22Rv1 (cell line): ENCODE measurements at regions not wholly inside any gene's neighbourhood (a gene's known extent, or its start where the extent isn't known, plus 50 kb on each side); places are given as distances from the start of the nearest gene placed in this dataset.
"Not testable (repeated sequence)": the region's sequence is repeated elsewhere in the genome, so short reads cannot be mapped to it uniquely, and the experiment has no call there.

Experiments
- H3K27ac ChIP-seq: fragments of 450-650 bp; 2 replicates; pipeline ENCODE4 v1.5.1; 2017
- ZFX ChIP-seq: fragments of 450-650 bp; IDR thresholded peaks from 2 replicates; pipeline ENCODE4 v1.6.1; 2017; ENCODE audit warnings: antibody characterized with exemption, borderline replicate concordance
- TF ChIP-seq, protein P1 (sequence below): fragments of 450-650 bp; IDR thresholded peaks from 2 replicates; pipeline ENCODE4 v1.5.1; 2017; ENCODE audit warnings: mild to moderate bottlenecking

DNA sequence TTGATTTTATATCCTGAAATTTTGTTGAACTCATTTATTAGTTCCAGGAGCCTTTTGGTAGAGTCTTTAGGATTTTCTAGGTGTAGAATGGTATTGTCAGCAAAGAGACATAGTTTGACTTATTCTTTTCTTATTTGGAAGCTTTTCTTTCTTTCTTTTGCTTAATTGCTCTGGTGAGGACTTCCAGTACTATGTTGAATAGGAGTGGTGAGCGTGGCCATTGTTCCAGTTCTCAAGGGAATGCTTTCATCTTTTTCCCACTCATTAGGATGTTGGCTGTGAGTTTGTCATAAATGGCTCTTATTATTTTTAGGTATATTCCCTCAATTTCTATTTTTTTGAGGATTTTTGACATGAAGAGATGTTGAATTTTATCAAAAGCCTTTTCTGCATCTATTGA lies 182.2 kb upstream of the SPRY2 start:
- no peak for TF ChIP-seq ZFX
- TF ChIP-seq, protein P1, sequence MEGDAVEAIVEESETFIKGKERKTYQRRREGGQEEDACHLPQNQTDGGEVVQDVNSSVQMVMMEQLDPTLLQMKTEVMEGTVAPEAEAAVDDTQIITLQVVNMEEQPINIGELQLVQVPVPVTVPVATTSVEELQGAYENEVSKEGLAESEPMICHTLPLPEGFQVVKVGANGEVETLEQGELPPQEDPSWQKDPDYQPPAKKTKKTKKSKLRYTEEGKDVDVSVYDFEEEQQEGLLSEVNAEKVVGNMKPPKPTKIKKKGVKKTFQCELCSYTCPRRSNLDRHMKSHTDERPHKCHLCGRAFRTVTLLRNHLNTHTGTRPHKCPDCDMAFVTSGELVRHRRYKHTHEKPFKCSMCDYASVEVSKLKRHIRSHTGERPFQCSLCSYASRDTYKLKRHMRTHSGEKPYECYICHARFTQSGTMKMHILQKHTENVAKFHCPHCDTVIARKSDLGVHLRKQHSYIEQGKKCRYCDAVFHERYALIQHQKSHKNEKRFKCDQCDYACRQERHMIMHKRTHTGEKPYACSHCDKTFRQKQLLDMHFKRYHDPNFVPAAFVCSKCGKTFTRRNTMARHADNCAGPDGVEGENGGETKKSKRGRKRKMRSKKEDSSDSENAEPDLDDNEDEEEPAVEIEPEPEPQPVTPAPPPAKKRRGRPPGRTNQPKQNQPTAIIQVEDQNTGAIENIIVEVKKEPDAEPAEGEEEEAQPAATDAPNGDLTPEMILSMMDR, result no peak

DNA sequence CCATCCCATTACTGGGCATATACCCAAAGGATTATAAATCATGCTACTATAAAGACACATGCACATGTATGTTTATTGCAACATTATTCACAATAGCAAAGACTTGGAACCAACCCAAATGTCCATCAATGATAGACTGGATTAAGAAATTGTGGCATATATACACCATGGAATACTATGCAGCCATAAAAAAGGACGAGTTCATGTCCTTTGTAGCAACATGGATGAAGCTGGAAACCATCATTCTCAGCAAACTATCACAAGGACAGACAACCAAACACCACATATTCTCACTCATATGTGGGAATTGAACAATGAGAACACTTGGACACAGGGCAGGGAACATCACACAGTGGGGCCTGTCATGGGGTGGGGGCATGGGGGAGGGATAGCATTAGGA lies 181.5 kb upstream of the SPRY2 start:
- not testable (repeated sequence) for H3K27ac ChIP-seq

More for the DNA sequence above, 182.2 kb upstream of the SPRY2 start:
- no peak overlapping the region for H3K27ac ChIP-seq

DNA sequence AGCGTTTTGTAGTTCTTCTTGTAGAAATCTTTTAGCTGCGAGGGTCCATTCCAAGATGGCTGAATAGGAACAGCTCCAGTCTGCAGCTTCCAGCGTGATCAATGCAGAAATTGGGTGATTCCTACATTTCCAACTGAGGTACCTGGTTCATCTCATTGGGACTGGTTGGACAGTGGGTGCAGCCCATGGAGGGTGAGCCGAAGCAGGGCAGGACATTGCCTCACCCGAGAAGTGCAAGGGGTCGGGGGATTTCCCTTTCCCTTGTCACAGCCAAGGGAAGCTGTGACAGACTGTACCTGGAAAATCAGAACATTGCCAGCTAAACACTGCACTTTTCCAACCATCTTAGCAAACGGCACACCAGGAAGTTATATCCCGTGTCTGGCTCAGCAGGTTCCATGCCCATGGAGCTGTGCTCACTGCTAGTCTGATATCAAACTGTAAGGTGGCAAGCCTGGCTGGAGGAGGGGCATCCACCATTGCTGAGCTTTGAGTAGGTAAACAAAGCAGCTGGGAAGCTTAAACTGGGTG lies 176.0 kb upstream of the SPRY2 start:
- TF ChIP-seq ZFX, result no peak
- TF ChIP-seq, protein P1, result no peak
- H3K27ac ChIP-seq, result no peak overlapping the region

DNA sequence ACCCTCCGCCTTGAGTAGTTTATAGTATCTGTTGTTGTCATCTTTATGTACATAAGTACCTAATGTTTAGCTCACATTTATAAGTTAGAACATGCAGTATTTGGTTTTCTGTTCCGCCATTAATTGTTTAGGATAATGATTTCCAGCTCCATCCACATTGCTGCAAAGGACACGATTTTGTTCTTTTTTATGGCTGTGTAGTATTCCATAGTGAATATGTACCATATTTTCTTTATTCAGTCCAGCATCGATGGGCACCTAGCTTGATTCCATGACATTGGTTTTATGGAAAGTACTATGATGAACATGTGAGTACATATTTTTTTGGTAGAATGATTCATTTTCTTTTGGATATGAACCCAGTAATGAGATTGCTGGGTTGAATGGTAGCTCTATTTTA lies 174.4 kb upstream of the SPRY2 start:
- TF ChIP-seq, protein P1, result no peak
- TF ChIP-seq ZFX, result no peak
- H3K27ac ChIP-seq, result no peak overlapping the region

DNA sequence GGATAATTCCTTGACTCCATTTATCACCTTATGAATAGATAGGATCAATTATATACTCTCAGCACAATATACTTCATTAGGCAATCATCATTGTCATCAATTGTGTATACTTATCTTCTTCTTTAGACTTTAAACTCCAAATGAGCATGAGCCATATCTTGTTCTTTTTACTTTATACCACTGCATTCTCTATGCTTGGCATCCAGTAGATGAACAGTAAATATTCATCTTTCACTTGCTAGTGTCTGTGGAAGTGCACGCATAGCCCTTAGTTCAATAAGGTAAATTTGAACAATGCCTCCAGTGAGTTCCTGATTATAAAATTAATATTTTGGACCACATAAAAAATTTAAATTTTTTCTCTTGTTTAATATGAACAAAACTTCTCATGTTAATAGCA lies 172.3 kb upstream of the SPRY2 start:
- TF ChIP-seq, protein P1, result no peak
- TF ChIP-seq ZFX, result no peak
- no peak overlapping the region for H3K27ac ChIP-seq

DNA sequence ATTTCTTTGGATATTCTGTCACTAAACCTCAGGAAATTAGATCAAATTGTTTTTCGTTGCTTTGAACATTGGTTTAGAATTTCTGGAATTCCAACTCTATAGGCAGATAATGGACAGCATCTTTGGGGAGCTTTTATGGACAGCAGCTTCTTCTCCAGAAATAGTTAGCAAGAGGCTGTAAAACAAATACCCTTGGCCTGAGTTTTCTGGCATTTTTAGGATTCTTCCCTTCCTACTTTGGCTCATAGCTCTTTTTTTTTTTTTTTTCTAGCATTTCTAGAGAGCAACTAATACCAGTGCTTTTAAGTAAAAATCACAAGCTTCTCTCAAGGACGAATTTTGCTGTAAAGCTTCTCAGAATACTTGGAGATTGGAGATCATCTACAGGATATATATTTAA lies 169.8 kb upstream of the SPRY2 start:
- H3K27ac ChIP-seq, result no peak overlapping the region

DNA sequence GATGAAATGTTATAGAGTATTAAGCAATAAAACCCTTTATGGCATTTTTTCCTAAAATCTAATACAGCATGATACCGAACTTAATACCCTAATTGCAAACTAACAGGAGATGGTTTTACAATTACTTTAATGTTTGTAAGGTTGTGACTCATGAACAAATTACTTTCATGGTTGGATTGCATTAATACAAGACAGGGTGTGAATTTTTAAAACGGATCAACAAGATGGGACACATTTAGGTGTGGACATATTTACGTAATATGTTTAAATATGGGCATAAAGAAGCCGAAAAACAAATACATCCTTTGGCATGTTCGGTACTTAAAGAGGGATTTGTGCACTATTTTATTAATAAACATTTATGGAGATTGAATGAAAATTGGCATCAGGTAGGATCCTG lies 168.3 kb upstream of the SPRY2 start:
- H3K27ac ChIP-seq, result no peak overlapping the region
- TF ChIP-seq, protein P1, result no peak
- no peak for TF ChIP-seq ZFX

More for the DNA sequence above, 169.8 kb upstream of the SPRY2 start:
- TF ChIP-seq ZFX, result no peak
- TF ChIP-seq, protein P1, result no peak

DNA sequence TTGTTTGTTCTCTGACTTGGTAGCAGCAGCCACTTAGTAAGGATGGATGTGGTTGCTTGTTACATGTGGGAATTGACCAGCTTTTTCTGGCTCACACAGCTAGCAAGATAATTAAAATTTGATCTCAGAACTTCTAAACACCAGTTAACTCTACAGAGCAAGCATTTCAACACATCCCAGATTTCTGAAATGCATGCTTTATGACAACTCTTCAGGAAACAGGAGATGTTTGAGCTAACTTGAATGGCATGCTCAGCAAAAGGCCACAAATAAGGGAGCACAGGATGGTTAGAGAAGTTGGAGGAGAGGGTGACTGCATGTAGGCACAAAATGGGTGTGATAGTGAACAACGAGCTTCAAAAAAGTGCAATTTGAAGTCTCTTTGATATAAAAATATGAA lies 167.1 kb upstream of the SPRY2 start:
- TF ChIP-seq, protein P1, result no peak
- TF ChIP-seq ZFX, result no peak
- H3K27ac ChIP-seq, result no peak overlapping the region
